Osteoblast (primary cell): ENCODE measurements at regions not wholly inside any gene's neighbourhood (a gene's known extent, or its start where the extent isn't known, plus 50 kb on each side); places are given as distances from the start of the nearest gene placed in this dataset.

Experiments used
- DNase-seq: peaks from one replicate; pipeline ENCODE4 v3.0.0; 2011; ENCODE audit warnings: low spot score, mixed read lengths; ENCODE audit not compliant: insufficient read length; ENCODE audit errors: missing footprints
- H2AFZ ChIP-seq: 2 replicates; pipeline ENCODE4 v1.6.0; 2011; ENCODE audit warnings: mild to moderate bottlenecking, low read length
- H3K27ac ChIP-seq: 2 replicates; pipeline ENCODE4 v1.5.1; 2011; ENCODE audit warnings: mild to moderate bottlenecking, low read depth, low read length, moderate library complexity
- H3K27me3 ChIP-seq: 2 replicates; pipeline ENCODE4 v1.6.0; 2012; ENCODE audit warnings: mild to moderate bottlenecking, control low read depth, inconsistent platforms, low read length, moderate library complexity; ENCODE audit not compliant: insufficient read depth
- H3K36me3 ChIP-seq: 2 replicates; pipeline ENCODE4 v1.5.1; 2011; ENCODE audit warnings: mild to moderate bottlenecking, low read length, control low read depth, moderate library complexity; ENCODE audit not compliant: insufficient read depth
- H3K4me1 ChIP-seq: 2 replicates; pipeline ENCODE4 v1.5.1; 2011; ENCODE audit warnings: mild to moderate bottlenecking, low read length, control low read depth, moderate library complexity; ENCODE audit not compliant: insufficient read depth
- H3K4me2 ChIP-seq: 2 replicates; pipeline ENCODE4 v1.6.0; 2011; ENCODE audit warnings: mild to moderate bottlenecking, low read length; ENCODE audit not compliant: insufficient read depth
- H3K4me3 ChIP-seq: fragments of 200-600 bp; sonication (generic); 3 replicates; pipeline ENCODE4 v1.5.1; 2012; ENCODE audit warnings: mild to moderate bottlenecking, low read length, inconsistent platforms; ENCODE audit not compliant: insufficient read depth
- H3K79me2 ChIP-seq: 2 replicates; pipeline ENCODE4 v1.6.0; 2012; ENCODE audit warnings: mild to moderate bottlenecking, low read length, control low read depth, inconsistent platforms; ENCODE audit not compliant: insufficient read depth
- H3K9me3 ChIP-seq: 2 replicates; pipeline ENCODE4 v1.5.1; 2011; ENCODE audit warnings: low read depth, low read length, control low read depth
- H4K20me1 ChIP-seq: 2 replicates; pipeline ENCODE4 v1.6.0; 2012; ENCODE audit warnings: mild to moderate bottlenecking, low read length, control low read depth; ENCODE audit not compliant: insufficient read depth
- TF ChIP-seq, protein P1 (sequence below): IDR thresholded peaks from 2 replicates; pipeline ENCODE4 v1.5.1; 2011; ENCODE audit warnings: mild to moderate bottlenecking, low read depth, low read length, moderate library complexity; ENCODE audit errors: extremely low read depth

GRCh38 chr4:24720979-24721378, 74.4 kb upstream of the SOD3 start:
- no peaks in the 10 kb centered on the region for H3K4me1 ChIP-seq
- no peaks in the 10 kb centered on the region for H3K79me2 ChIP-seq
- H4K20me1 ChIP-seq: no peaks in the 10 kb centered on the region
- DNase-seq: no peak
- H3K4me2 ChIP-seq: no peak overlapping the region
- no peaks in the 10 kb centered on the region for H3K36me3 ChIP-seq
- TF ChIP-seq, protein P1, sequence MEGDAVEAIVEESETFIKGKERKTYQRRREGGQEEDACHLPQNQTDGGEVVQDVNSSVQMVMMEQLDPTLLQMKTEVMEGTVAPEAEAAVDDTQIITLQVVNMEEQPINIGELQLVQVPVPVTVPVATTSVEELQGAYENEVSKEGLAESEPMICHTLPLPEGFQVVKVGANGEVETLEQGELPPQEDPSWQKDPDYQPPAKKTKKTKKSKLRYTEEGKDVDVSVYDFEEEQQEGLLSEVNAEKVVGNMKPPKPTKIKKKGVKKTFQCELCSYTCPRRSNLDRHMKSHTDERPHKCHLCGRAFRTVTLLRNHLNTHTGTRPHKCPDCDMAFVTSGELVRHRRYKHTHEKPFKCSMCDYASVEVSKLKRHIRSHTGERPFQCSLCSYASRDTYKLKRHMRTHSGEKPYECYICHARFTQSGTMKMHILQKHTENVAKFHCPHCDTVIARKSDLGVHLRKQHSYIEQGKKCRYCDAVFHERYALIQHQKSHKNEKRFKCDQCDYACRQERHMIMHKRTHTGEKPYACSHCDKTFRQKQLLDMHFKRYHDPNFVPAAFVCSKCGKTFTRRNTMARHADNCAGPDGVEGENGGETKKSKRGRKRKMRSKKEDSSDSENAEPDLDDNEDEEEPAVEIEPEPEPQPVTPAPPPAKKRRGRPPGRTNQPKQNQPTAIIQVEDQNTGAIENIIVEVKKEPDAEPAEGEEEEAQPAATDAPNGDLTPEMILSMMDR: no peak
- H3K9me3 ChIP-seq: no peaks in the 10 kb centered on the region
- H3K27ac ChIP-seq: no peak overlapping the region
- no peak overlapping the region for H3K4me3 ChIP-seq
- H3K27me3 ChIP-seq: no peaks in the 10 kb centered on the region
- H2AFZ ChIP-seq: no peak overlapping the region

DNA sequence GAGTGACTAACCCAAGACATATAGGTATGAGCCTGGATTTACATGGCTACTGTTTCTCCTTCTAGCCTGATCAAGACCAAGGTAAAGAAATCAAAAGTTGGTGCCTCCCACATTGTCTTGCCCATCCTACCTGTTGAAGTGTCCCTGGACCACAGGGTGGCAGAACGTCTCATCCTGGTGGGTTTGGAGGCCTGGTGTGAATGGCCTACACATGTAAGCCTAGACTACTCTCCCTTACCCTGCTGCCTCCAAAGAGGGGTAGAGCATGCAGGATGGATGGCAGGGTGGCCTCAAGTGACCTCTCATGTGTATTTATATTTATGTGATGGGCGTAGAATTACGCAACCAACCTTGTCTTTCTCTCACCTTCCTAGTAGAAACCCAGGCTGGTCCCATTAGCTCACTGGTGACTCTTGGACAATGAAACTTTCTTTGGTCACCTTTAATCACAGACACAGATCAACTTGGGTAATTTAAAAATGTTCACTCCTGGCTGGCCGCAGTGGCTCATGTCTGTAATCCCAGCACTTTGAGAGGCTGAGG, 73.3 kb upstream of the SOD3 start:
- Histone ChIP-seq H3K4me2 (no peak overlapping the region), H3K9me3 (no peaks in the 10 kb centered on the region), H3K79me2 (no peaks in the 10 kb centered on the region), H2AFZ (no peak overlapping the region), H4K20me1 (no peaks in the 10 kb centered on the region), H3K4me3 (no peak overlapping the region), H3K36me3 (no peaks in the 10 kb centered on the region), H3K27ac (no peak overlapping the region), H3K27me3 (peaks cover 4% of the 10 kb centered on the region), H3K4me1 (no peaks in the 10 kb centered on the region)
- DNase-seq: no peak
- TF ChIP-seq, protein P1: no peak

- Histone ChIP-seq H2AFZ (no peak overlapping the region), H3K9me3 (no peaks in the 10 kb centered on the region), H3K27ac (no peak overlapping the region), H4K20me1 (no peaks in the 10 kb centered on the region), H3K4me3 (no peak overlapping the region), H3K4me1 (no peaks in the 10 kb centered on the region), H3K36me3 (no peaks in the 10 kb centered on the region), H3K27me3 (peaks cover 7% of the 10 kb centered on the region), H3K4me2 (no peak overlapping the region), H3K79me2 (no peaks in the 10 kb centered on the region)
- DNase-seq: no peak
- TF ChIP-seq, protein P1: no peak
Observed at GRCh38 chr4:24727390-24728224, 67.8 kb upstream of the SOD3 start.

DNA sequence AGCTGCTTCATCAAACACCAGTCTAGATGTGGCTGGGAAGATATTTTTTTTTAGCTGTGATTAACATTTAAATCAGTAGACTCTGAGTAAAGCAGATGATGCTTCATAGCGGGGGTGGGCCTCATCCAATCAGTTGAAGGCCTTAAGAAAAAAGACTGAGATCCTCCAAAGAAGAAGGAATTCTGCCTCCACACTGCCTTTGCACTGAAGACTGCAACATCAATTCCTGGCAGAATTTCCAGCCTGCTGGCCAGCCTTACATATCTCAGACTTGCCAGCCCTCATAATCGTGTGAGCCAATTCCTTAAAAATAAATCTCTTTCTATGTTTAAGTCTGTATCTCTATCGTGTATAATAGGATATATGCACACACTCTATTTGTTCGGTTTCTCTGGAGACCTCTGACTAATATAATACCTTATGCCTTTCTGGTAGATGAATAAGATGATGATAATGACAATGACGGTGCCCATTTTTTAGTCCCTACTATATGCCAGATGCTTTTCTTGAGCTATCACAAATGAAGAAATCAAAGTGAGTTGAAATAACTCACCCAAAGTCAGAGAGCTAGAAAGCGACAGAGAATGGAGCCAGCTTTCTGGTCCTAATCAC, 66.1 kb upstream of the SOD3 start:
- Histone ChIP-seq H4K20me1 (no peaks in the 10 kb centered on the region), H3K4me1 (peaks cover 1% of the 10 kb centered on the region), H3K27ac (no peak overlapping the region), H3K4me2 (no peak overlapping the region), H3K27me3 (peaks cover 7% of the 10 kb centered on the region), H2AFZ (no peak overlapping the region), H3K9me3 (no peaks in the 10 kb centered on the region), H3K4me3 (no peak overlapping the region), H3K36me3 (no peaks in the 10 kb centered on the region), H3K79me2 (no peaks in the 10 kb centered on the region)
- DNase-seq: no peak
- TF ChIP-seq, protein P1: no peak
